ENCODE measurements at regions not wholly inside any gene's neighbourhood (a gene's known extent, or its start where the extent isn't known, plus 50 kb on each side); places are given as distances from the start of the nearest gene placed in this dataset.

DNA sequence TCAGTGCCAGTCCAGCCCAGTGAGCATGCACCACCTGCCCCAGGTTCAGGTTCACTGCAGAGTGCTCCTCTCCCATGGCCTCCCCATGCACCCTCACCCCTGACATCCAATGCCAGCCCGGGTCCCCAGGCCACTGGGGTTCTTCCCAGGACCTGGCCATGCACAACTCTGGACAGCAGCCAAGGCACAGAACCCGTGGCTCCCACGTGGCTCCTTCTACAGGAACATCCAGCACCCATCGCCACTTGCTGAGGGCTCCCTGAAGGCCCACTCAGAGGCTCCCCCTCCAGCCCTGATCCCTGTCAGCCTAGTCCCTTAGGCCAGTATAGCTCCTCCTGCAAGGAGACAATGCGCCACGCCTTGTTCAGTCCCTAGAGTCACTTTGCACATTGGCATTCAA is 110.8 kb downstream of the IRX2 start:
- TF ChIP-seq EZH2phosphoT487 (IDR thresholded peaks at IDR 0.05; ENCODE audit: borderline replicate concordance, low read length) (no peak), EZH2 (IDR thresholded peaks at IDR 0.05; ENCODE audit: low read length, unreplicated experiment) (no peak)
- TF ChIP-seq, protein P1, sequence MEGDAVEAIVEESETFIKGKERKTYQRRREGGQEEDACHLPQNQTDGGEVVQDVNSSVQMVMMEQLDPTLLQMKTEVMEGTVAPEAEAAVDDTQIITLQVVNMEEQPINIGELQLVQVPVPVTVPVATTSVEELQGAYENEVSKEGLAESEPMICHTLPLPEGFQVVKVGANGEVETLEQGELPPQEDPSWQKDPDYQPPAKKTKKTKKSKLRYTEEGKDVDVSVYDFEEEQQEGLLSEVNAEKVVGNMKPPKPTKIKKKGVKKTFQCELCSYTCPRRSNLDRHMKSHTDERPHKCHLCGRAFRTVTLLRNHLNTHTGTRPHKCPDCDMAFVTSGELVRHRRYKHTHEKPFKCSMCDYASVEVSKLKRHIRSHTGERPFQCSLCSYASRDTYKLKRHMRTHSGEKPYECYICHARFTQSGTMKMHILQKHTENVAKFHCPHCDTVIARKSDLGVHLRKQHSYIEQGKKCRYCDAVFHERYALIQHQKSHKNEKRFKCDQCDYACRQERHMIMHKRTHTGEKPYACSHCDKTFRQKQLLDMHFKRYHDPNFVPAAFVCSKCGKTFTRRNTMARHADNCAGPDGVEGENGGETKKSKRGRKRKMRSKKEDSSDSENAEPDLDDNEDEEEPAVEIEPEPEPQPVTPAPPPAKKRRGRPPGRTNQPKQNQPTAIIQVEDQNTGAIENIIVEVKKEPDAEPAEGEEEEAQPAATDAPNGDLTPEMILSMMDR (conservative IDR thresholded peaks at IDR 0.05; ENCODE audit: low read depth, low read length), result no peak
